ENCODE measurements at regions not wholly inside any gene's neighbourhood (a gene's known extent, or its start where the extent isn't known, plus 50 kb on each side); places are given as distances from the start of the nearest gene placed in this dataset.

DNA sequence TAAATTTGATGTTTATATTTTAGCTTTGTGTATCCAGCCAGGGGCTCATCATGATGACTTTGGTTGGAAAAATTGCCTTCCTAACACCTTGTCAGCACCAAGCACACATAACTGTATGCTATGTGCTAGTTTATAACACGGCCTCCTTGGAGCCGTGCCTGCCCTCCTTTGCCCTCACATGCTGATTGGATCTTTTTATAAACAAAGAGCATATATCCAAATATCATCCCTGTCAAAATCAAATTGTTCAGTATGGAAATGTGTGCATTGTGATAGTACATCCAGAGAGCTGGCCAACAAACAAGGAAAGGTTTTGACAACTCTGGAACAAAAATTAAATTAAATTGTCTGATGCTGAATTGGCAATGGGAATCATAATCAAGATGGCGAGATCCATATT, 241.5 kb downstream of the DCDC2C start:
- Histone ChIP-seq H4K20me1 (ENCODE audit: insufficient read depth) (no peaks in the 10 kb centered on the region), H3K9me3 (ENCODE audit: control insufficient read depth in 1 of 2, insufficient read depth in 1 of 2, low read depth in 1 of 2, low read length in 2 of 2) (no peaks in the 10 kb centered on the region), H3K9ac (ENCODE audit: low read length) (no peak overlapping the region), H3K36me3 (ENCODE audit: control insufficient read depth in 1 of 2, insufficient read depth in 2 of 2, low read length in 2 of 2) (no peaks in the 10 kb centered on the region), H3K4me3 (replicated peaks in 1 of 2; ENCODE audit: low read depth in 1 of 2, low read length in 2 of 2) (no peak overlapping the region), H3K79me2 (ENCODE audit: insufficient read depth, low read length) (no peaks in the 10 kb centered on the region), H3K4me1 (ENCODE audit: control insufficient read depth in 1 of 2, insufficient read depth in 2 of 2, low read length in 2 of 2) (no peaks in the 10 kb centered on the region), H3K9me2 (ENCODE audit: insufficient read depth) (no peaks in the 10 kb centered on the region), H3K4me2 (ENCODE audit: low read length) (no peak overlapping the region), H3K27me3 (ENCODE audit: insufficient read depth, low read length) (no peaks in the 10 kb centered on the region; the same call in 1 of the 2 replicates), H2AFZ (ENCODE audit: low read depth, low read length, poor library complexity, severe bottlenecking) (no peak overlapping the region), H3K27ac (ENCODE audit: low read depth, low read length) (no peak overlapping the region)
- intact Hi-C loops (cut with micrococcal nuclease) = no loop called here
- ChIA-PET CTCF (no interaction called here), RAD21 (ENCODE audit: low non-redundant PET in 1 of 2, low total read pairs in 2 of 2, uncharacterized antibody in 2 of 2, unreplicated experiment in 2 of 2) (no interaction called here), POLR2A (no interaction called here)
- DNase-seq (ENCODE audit: low read depth, low spot score) (no peak), ATAC-seq (no peak)
- BruUV-seq (replicated peaks) = no TSS peak
- TF ChIP-seq, protein P1, sequence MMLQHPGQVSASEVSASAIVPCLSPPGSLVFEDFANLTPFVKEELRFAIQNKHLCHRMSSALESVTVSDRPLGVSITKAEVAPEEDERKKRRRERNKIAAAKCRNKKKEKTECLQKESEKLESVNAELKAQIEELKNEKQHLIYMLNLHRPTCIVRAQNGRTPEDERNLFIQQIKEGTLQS (IDR thresholded peaks at IDR 0.05) = no peak
- TF ChIP-seq EZH2phosphoT487 (IDR thresholded peaks at IDR 0.05; ENCODE audit: borderline replicate concordance) = no peak
- no peak for TF ChIP-seq CEBPB (IDR thresholded peaks at IDR 0.05; ENCODE audit: low read depth)
- no peak for TF ChIP-seq TCF7L2 (IDR thresholded peaks at IDR 0.05; ENCODE audit: borderline replicate concordance, extremely low read depth, insufficient read depth, insufficient read length)
- no peak for TF ChIP-seq FOSL1 (IDR thresholded peaks at IDR 0.05; ENCODE audit: low read depth)
- no peak for TF ChIP-seq EGR1 (IDR thresholded peaks at IDR 0.05; ENCODE audit: low read depth)
- TF ChIP-seq EZH2 (IDR thresholded peaks at IDR 0.05) = no peak

DNA sequence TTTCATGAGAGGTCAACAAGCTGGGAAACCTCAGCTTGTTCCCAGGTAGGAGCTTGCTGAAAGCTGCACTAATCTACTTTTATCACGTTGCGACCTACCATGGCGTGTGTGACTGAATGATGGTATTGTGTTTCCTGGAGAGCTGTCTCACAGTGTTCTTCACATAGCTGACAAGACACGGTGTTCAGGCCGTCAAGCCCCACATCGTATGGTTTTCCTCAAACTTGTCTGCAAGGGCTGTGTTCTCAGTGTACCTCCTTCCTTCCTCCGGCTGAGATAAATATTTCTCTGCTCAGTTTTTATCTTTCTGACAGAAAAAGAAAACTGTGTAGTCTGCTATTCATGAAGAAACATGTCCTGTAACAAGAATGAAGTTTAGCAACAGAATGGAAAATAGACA, 244.8 kb downstream of the DCDC2C start:
- H3K4me3 ChIP-seq (replicated peaks in 1 of 2; ENCODE audit: low read depth in 1 of 2, low read length in 2 of 2) = no peak overlapping the region
- H4K20me1 ChIP-seq (ENCODE audit: insufficient read depth) = no peaks in the 10 kb centered on the region
- H3K27ac ChIP-seq (ENCODE audit: low read depth, low read length) = no peak overlapping the region
- no peak overlapping the region for H3K9ac ChIP-seq (ENCODE audit: low read length)
- no peak overlapping the region for H3K4me2 ChIP-seq (ENCODE audit: low read length)
- ChIA-PET POLR2A (no interaction called here), RAD21 (ENCODE audit: low non-redundant PET in 1 of 2, low total read pairs in 2 of 2, uncharacterized antibody in 2 of 2, unreplicated experiment in 2 of 2) (no interaction called here), CTCF (no interaction called here)
- no peaks in the 10 kb centered on the region for H3K4me1 ChIP-seq (ENCODE audit: control insufficient read depth in 1 of 2, insufficient read depth in 2 of 2, low read length in 2 of 2)
- DNase-seq (ENCODE audit: low read depth, low spot score) (no peak), ATAC-seq (no peak)
- H3K27me3 ChIP-seq (ENCODE audit: insufficient read depth, low read length) = no peaks in the 10 kb centered on the region; the same call in 1 of the 2 replicates
- H2AFZ ChIP-seq (ENCODE audit: low read depth, low read length, poor library complexity, severe bottlenecking) = no peak overlapping the region
- TF ChIP-seq ELF1 (IDR thresholded peaks at IDR 0.05; ENCODE audit: borderline replicate concordance, low read depth) (no peak), SRF (IDR thresholded peaks at IDR 0.05; ENCODE audit: low read depth) (no peak), RAD21 (IDR thresholded peaks at IDR 0.05; ENCODE audit: low read depth) (no peak), TCF7L2 (IDR thresholded peaks at IDR 0.05; ENCODE audit: borderline replicate concordance, extremely low read depth, insufficient read depth, insufficient read length) (no peak), CEBPB (IDR thresholded peaks at IDR 0.05; ENCODE audit: low read depth) (no peak), EZH2phosphoT487 (IDR thresholded peaks at IDR 0.05; ENCODE audit: borderline replicate concordance) (no peak), POLR2AphosphoS5 (IDR thresholded peaks at IDR 0.05; ENCODE audit: low read depth, low read length) (no peak), ZFX (IDR thresholded peaks at IDR 0.05) (no peak), ZNF274 (IDR thresholded peaks at IDR 0.05; ENCODE audit: low read depth, low read length) (no peak), SIN3A (IDR thresholded peaks at IDR 0.05; ENCODE audit: low read depth) (no peak), FOSL1 (IDR thresholded peaks at IDR 0.05; ENCODE audit: low read depth) (no peak), EZH2 (IDR thresholded peaks at IDR 0.05) (no peak), JUND (IDR thresholded peaks at IDR 0.05) (no peak), EGR1 (IDR thresholded peaks at IDR 0.05; ENCODE audit: low read depth) (no peak), YY1 (IDR thresholded peaks at IDR 0.05; ENCODE audit: extremely low read depth, insufficient replicate concordance, low read depth, low read length) (no peak), CBX3 (IDR thresholded peaks at IDR 0.05; ENCODE audit: low read depth) (no peak)
- TF ChIP-seq, protein P2, sequence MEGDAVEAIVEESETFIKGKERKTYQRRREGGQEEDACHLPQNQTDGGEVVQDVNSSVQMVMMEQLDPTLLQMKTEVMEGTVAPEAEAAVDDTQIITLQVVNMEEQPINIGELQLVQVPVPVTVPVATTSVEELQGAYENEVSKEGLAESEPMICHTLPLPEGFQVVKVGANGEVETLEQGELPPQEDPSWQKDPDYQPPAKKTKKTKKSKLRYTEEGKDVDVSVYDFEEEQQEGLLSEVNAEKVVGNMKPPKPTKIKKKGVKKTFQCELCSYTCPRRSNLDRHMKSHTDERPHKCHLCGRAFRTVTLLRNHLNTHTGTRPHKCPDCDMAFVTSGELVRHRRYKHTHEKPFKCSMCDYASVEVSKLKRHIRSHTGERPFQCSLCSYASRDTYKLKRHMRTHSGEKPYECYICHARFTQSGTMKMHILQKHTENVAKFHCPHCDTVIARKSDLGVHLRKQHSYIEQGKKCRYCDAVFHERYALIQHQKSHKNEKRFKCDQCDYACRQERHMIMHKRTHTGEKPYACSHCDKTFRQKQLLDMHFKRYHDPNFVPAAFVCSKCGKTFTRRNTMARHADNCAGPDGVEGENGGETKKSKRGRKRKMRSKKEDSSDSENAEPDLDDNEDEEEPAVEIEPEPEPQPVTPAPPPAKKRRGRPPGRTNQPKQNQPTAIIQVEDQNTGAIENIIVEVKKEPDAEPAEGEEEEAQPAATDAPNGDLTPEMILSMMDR (IDR thresholded peaks at IDR 0.05 in 2 of 3, conservative IDR thresholded peaks at IDR 0.05 in 1 of 3; ENCODE audit: borderline replicate concordance in 1 of 3, insufficient read depth in 1 of 3, low read depth in 2 of 3, low read length in 2 of 3) = no peak
- TF ChIP-seq, protein P3, sequence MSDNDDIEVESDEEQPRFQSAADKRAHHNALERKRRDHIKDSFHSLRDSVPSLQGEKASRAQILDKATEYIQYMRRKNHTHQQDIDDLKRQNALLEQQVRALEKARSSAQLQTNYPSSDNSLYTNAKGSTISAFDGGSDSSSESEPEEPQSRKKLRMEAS (IDR thresholded peaks at IDR 0.05) = no peak
- TF ChIP-seq, protein P1 (IDR thresholded peaks at IDR 0.05) = no peak
- no peaks in the 10 kb centered on the region for H3K36me3 ChIP-seq (ENCODE audit: control insufficient read depth in 1 of 2, insufficient read depth in 2 of 2, low read length in 2 of 2)
- no peaks in the 10 kb centered on the region for H3K9me2 ChIP-seq (ENCODE audit: insufficient read depth)
- H3K9me3 ChIP-seq (ENCODE audit: control insufficient read depth in 1 of 2, insufficient read depth in 1 of 2, low read depth in 1 of 2, low read length in 2 of 2) = no peaks in the 10 kb centered on the region
- H3K79me2 ChIP-seq (ENCODE audit: insufficient read depth, low read length) = no peaks in the 10 kb centered on the region
- intact Hi-C loops (cut with micrococcal nuclease) = no loop called here
- BruUV-seq (replicated peaks) = no TSS peak
